Stimulated activated CD4-positive, alpha-beta T cell treated with anti-CD3 and anti-CD28 coated beads, Interleukin-15, amount 100 ng/mL, for 1 hour (primary cell): ENCODE measurements at regions not wholly inside any gene's neighbourhood (a gene's known extent, or its start where the extent isn't known, plus 50 kb on each side); places are given as distances from the start of the nearest gene placed in this dataset.
A peak's percentile ranks its signal among the peaks of the same experiment; 100 is the strongest.
"Not testable (repeated sequence)": the region's sequence is repeated elsewhere in the genome, so short reads cannot be mapped to it uniquely, and the experiment has no call there.

Experiments used
- DNase-seq, 2 donors: peaks; one replicate each; pipeline ENCODE4 v3.0.0-alpha.2; 2020; ENCODE audit warnings: low read depth in 1 of 2, low spot score in 1 of 2

DNA sequence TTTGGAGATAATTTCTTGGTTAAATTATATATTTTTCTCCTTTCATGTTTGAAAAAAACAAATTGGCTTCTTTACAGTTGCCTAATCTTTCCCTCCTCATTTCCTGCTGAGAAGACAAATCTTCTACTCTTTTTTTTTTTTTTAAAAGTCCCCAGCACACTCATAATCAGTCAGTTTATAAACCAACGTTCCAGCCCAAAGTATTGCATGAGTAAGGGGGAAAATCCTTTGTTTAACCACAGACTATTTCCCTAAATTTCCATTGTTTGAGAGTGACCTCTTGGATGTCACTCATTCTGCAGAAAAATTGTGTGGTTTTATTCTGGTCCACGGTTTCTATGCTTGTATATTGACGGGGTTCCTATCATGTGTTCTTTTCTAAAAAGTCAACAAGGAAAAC, 55.1 kb upstream of the TLR4 start:
- DNase-seq = no peak

GRCh38 chr9:117644932-117645636, 59.1 kb upstream of the TLR4 start:
- no peak for DNase-seq

DNA sequence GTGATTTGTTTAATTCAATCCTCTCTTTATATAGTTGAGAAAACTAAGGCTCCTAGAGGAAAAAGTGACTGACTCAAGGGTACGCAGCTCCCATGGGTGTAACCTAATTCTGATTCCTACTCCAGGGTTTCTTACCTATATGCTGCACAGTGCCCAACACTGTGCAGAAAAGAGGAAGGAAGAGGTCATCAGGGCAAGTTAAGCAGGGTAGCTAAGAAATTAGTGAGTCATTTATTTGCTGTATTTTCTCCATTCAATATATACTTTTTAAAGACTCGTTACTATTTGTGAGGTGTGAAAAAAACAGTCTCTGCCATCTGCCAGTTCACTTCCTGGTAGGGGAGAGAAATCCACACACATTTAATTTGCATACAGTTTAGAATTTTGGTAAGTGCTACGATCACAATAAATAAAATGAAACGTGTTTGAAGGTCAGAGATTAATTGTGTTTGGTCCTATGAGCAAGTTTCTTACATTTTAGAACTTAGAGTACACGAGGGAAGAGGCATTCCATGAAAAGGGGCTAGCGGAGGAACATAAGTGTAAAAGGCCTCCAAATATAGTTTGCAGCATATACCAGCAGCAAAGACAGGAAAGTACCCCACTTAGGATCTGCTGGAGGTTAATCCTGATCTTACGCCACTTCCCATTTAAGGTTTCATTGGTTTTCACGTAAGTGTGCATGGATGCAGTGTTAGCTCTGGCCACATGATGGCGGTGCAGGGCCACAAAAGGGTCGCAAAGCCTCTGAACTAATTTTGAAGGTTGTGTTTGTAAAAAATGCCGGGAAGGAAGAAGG, 59.9 kb upstream of the TLR4 start:
- peak in 1 of 2 donors; percentile 19 for DNase-seq

DNA sequence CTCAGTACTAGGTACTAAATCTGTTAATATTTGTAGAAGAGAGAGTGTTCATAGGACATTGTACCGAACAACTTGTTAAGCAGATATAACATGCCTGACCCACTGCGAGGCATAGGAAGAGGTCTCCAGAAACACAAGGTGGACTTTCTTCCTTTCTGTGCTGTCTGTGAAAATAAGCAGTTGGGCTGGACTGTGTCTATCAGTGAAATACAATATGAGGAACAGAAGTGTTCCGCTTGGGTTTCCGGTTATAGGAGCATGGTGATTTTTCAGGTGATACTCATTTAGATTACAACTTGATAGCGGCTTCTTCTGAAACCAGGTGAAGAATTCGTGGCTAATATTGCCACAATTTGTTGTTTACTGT, 60.9 kb upstream of the TLR4 start:
- no peak for DNase-seq

DNA sequence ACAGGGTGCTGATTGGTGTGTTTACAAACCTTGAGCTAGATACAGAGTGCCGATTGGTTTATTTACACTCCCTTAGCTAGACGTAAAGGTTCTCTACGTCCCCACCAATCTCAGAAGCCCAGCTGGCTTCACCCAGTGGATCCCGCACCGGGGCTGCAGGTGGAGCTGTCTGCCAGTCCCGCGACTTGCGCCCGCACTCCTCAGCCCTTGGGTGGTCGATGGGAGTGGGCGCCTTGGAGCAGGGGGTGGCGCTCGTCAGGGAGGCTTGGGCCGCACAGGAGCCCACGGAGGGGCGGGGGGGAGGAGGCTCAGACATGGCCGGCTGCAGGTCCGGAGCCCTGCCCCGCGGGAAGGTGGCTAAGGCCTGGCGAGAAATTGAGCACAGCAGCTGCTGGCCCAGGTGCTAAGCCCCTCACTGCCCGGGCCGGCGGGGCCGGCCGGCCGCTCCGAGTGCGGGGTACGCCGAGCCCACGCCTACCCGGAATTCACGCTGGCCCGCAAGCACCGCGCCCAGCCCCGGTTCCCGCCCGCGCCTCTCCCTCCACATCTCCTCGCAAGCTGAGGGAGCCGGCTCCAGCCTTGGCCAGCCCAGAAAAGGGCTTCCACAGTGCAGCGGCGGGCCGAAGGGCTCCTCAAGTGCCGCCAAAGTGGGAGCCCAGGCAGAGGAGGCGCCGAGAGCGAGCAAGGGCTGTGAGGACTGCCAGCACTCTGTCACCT, 61.5 kb upstream of the TLR4 start:
- not testable (repeated sequence) for DNase-seq

DNA sequence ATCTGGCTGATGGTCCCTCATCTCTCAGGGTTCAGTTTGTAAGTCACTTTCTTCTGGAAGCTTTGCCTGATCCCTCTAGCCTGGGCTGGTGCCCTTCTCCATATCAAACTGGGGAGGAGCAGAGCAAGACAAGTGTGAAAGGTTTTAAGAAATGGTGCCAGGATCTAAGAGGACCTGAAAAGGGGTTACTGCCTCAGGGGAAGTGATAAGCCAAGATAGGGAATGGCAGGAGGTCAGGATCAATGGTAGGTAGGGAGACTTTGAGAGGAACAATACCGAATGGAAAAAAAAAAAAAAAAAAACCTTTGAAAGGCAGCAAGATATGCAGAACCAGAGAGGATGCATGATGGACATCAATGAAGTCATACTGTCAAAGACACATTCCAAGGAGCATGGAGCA, 67.5 kb upstream of the TLR4 start:
- no peak for DNase-seq

DNA sequence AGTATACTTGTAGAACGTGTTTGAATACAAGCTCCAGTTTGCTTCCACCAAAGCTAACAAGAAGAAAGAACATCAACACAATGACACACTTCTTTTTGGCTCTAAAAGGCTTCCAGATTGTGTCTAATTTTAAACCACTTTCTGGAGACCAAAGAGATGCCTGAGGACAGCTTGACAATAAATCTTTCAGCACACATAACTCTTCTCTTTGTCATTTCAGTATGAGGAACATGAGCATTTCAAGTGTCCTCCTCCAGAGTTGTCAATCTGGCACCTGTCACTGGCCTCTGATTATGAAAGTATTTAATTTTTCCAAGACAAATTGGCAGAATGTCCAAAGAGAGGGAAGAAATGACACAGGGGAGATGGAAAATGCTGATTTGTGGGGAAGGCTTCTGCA, 79.0 kb upstream of the TLR4 start:
- DNase-seq = no peak

- DNase-seq = no peak
Measured at GRCh38 chr9:117624106-117624505, 80.1 kb upstream of the TLR4 start.

DNA sequence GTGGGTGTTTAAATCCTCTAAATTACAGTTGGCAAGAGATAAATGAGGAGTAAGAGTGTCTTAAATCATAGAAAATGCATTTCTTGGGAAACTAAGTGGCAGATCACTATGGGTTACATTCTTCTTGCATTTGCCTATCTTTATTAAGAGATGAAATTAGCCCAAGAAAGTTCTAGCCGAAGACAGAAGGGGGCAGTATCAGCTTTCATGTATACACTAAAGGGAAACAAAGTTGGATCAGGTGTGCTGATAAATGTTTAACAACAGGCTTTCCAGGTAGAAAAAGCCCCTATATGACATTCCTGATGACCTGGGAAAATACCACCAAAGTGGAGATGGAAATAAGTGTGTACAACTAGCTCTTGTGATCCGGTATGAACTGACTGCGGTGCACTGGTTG, 81.9 kb upstream of the TLR4 start:
- DNase-seq = no peak

GRCh38 chr9:117616431-117616831, 87.8 kb upstream of the TLR4 start:
- DNase-seq = no peak

DNA sequence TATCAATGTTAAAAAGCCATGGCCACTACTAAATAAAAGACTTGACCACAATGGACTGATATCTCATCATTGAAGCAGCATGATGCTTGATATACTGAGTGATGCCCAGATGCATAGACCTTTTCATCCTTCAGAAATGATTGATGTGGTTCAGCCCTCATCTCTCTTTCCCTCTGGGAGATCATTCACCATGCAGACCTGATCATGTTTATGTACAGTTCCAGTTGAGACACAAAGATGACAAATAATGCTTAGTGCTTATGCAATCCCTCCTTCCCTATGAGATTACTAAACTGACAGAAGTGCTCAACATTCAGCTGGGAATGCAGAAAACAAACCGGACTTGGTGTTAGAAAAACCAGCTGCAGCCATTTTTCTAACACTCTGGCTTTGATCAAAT, 91.9 kb upstream of the TLR4 start:
- DNase-seq = no peak

DNA sequence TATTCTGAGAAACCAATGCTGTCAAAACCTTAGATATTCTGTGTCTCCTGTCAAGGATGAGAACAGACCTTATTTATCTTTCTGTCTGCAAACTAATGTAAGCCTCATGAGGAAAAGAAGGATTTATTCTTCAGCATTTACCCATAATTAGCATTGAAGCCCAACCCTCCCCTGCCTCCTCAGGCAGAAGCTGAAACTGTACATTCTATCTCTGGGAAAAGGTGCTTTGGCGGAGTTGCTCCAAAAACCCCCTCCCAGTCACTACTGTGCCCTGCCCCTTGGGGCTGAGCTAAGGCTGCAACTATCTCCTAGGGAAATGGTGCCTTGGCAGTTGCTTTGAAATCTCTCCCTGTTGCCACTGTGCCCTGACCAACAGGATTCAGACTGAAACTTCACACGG, 106.2 kb upstream of the TLR4 start:
- no peak for DNase-seq

- DNase-seq = no peak
Measured at GRCh38 chr9:117596678-117597077, 107.5 kb upstream of the TLR4 start.

DNA sequence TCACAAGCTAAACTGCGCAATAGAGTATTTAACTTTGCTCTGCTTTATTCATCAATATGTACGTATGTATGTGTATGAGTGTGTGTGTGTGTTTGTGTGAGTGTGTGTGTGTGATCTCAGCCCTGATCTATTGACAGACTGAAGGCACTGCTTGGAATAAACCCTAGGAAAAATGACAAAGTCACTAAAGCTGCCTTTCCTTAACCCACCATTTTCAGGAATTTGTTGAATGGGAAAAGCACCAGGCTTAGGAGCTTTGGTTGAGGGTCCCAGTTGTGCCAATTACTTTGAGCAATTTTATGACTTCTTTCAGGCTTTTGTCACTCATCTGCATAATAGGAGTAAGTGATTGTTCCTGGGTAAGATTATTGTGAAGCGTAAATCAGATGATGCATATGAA, 108.6 kb upstream of the TLR4 start:
- no peak for DNase-seq

DNA sequence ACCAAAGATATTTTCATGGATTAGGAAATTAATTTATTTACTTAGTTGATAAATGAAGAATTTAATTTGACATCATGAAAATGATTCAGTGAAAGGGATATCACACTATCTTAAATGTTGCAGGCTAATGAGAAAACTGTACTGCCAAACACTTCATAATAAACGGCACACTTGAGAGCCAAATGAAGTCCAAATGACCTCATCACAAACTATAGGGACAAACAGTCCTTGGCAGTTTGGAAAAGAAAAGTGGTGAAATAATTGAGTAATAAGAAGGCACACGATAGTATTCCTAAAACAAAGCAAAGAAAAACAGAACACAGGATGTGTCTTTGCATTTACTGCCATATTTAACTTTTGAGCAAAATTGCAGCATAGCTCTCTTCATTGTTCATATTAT, 116.9 kb upstream of the TLR4 start:
- no peak for DNase-seq

DNA sequence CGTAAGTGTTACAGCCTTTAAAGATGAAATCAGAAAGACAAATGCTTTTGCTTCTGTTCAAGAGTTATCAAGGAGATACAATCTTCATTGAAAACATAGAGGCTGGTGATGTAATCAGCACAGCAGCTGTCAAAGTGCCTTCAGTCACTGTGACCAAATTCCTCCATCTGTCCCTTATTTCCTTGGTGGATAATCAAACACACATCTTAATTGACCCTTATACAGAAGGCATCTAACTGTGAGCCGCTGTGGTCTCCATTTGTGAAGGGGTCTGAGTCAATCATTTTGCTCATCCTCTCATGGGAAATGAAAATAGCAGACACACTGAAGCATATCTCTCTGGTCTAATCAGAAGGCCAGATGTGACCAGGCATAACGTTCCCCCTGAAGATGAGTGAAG, 130.1 kb upstream of the TLR4 start:
- DNase-seq = no peak

DNA sequence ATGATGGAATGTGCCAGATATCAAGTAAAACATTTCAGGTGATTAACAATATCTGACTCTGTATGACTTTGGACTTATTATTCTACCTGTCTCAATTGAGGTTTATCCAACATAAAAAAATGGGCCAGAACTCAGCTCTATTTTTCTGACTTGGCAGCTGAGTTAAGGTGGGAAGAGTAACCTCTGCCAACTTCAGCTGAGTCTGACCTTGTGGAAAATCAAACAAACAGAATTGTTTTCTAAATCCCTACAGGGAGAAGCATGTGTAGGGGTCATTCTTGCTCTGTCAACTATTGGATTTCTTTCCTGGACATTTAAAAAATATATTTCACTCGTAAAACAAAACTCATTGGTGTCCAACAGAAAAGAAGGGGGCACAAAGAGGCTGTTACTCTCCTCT, 139.4 kb upstream of the TLR4 start:
- no peak for DNase-seq

DNA sequence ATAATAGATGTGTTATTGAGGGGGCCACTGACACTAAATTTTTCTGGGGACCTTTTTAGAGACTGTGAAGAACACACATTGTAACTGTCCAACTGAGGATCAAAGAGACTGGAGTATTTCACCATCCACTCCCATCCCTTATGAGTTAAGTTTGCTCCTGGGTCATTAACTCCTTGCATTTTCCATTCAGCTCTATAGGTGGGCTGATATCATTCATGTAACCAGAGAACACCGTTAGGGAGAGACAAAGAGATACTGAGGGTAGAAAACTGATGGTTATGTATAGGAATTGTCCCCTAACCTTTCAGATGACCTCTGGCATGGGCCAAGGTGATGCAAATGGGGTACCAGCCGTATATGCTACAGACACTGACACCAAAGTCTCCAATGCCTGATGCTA, 142.4 kb upstream of the TLR4 start:
- no peak for DNase-seq

GRCh38 chr9:117555964-117556629, 141.2 kb upstream of the ASTN2 start:
- DNase-seq = no peak

DNA sequence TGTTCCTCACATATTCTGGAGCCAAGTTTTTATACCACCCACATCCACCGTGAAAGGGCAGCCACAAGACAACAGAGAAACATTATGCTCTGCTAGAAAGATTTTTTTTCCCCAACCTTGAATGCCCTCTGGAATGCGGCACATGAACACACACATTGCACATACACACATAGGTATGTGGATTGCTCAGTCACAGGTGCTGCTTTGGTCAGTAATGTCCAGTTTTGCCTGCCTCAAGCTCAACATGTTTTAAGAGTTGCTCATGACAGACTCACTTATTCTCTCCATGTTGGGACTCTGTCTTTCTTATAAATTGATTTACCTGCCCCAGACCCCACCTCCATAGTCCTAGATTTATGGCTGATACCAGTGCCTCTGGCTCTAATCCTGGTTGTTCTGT, 138.0 kb upstream of the ASTN2 start:
- no peak for DNase-seq

GRCh38 chr9:117551171-117551570, 136.3 kb upstream of the ASTN2 start:
- DNase-seq = no peak

- no peak for DNase-seq
Measured at GRCh38 chr9:117549444-117549843, 134.6 kb upstream of the ASTN2 start.
